ENCODE measurements at regions not wholly inside any gene's neighbourhood (a gene's known extent, or its start where the extent isn't known, plus 50 kb on each side); places are given as distances from the start of the nearest gene placed in this dataset.

DNA sequence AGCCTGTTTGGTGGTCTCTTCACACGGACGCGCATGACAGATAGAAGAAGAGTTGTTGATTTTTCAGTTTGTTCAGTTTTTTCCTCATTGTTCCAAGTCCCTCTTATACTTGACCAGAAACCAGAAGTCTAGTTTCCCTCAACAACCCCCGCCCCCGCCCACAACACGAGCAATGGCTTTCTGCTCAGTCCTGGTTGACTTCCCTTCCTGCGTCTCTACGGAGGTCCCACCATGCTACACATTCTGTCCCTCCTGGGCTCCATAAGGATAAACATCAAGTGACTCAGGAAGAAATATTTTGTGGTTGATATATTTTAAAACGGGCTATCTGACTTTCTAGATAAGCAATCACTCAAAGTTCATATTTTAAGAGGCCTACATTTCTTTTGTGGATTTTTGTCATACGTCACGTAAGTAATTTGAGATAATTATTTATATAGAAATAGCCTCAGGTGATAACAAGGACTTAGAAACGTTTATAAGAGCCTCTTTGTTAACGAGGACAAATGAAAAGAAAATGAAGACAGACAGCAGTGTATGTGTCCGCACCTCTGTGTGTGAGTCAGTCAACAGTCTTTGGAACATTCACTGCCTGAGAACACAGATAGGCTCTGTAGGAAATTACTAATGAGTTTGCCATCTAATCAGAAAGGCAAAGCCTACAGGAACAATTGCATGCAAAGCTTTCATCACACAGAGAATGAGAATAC lies 214.4 kb downstream of the RAP2A start:
- no peaks in the 10 kb centered on the region for H3K27me3 Mint-ChIP-seq
- POLR2A ChIA-PET = no interaction called here
- no peak for DNase-seq

GRCh38 chr13:97648881-97649224 lies 214.9 kb downstream of the RAP2A start:
- DNase-seq (no peak), ATAC-seq (ENCODE audit: low read depth) (no peak)
- intact Hi-C loops (cut with micrococcal nuclease) = no loop called here
- no peaks in the 10 kb centered on the region for H3K4me1 Mint-ChIP-seq
- Histone ChIP-seq H4K20me1 (ENCODE audit: control insufficient read depth, insufficient read depth, low read length, poor library complexity, severe bottlenecking) (no peaks in the 10 kb centered on the region), H3K4me1 (ENCODE audit: control insufficient read depth in 2 of 2, insufficient read depth in 2 of 2, low read length in 2 of 2) (no peaks in the 10 kb centered on the region), H3K27ac (ENCODE audit: low read length in 2 of 2) (no peak overlapping the region), H3K36me3 (replicated peaks in 1 of 2; ENCODE audit: control extremely low read depth in 1 of 2, control insufficient read depth in 1 of 2, extremely low read depth in 1 of 2, insufficient read depth in 2 of 2, low read length in 1 of 2) (no peaks in the 10 kb centered on the region), H3K4me3 (ENCODE audit: control extremely low read depth in 1 of 5, extremely low read depth in 1 of 5, insufficient read depth in 1 of 5, low read depth in 2 of 5, low read length in 4 of 5) (no peak overlapping the region), H2AFZ (ENCODE audit: insufficient read depth, low read depth, low read length, poor library complexity, severe bottlenecking) (no peak overlapping the region), H3K79me2 (ENCODE audit: control insufficient read depth, insufficient read depth, low read length) (no peaks in the 10 kb centered on the region), H3K9me3 (ENCODE audit: control extremely low read depth in 1 of 3, control insufficient read depth in 2 of 3, insufficient read depth in 1 of 3, low read length in 2 of 3) (peaks cover 0 to 3% (median 0%) of the 10 kb centered on the region in 3 donors), H3K27me3 (replicated peaks in 1 of 4; ENCODE audit: control extremely low read depth in 1 of 4, control insufficient read depth in 3 of 4, insufficient read depth in 4 of 4, low read length in 3 of 4) (peaks cover 0 to 3% (median 0%) of the 10 kb centered on the region in 4 experiments), H3K9ac (ENCODE audit: low read length) (no peak overlapping the region), H3K4me2 (replicated peaks; ENCODE audit: low read depth, low read length, poor library complexity, severe bottlenecking) (no peak overlapping the region)
- H3K27me3 Mint-ChIP-seq = no peaks in the 10 kb centered on the region
- no peaks in the 10 kb centered on the region for H3K9me3 Mint-ChIP-seq (ENCODE audit: insufficient read depth)
- no peak for TF ChIP-seq EZH2 (IDR thresholded peaks at IDR 0.05; ENCODE audit: borderline replicate concordance, insufficient read depth, low read depth, low read length, poor library complexity, severe bottlenecking)
- no peak overlapping the region for H3K4me3 Mint-ChIP-seq
- POLR2A ChIA-PET = no interaction called here
- CTCF ChIA-PET = no interaction called here
- no peak overlapping the region for H3K27ac Mint-ChIP-seq

More for the DNA sequence above, 214.4 kb downstream of the RAP2A start:
- H3K27ac ChIP-seq (ENCODE audit: low read length in 2 of 2) = no peak overlapping the region
- no peak overlapping the region for H3K4me3 ChIP-seq (ENCODE audit: control extremely low read depth in 1 of 5, extremely low read depth in 1 of 5, insufficient read depth in 1 of 5, low read depth in 2 of 5, low read length in 4 of 5)
- TF ChIP-seq EZH2 (IDR thresholded peaks at IDR 0.05; ENCODE audit: borderline replicate concordance, insufficient read depth, low read depth, low read length, poor library complexity, severe bottlenecking) (no peak), CTCF (IDR thresholded peaks at IDR 0.05) (no peak)
- peaks cover 0 to under 1% (median 0%) of the 10 kb centered on the region in 3 donors for H3K9me3 ChIP-seq (ENCODE audit: control extremely low read depth in 1 of 3, control insufficient read depth in 2 of 3, insufficient read depth in 1 of 3, low read length in 2 of 3)
- CTCF ChIA-PET = no interaction called here
- Mint-ChIP-seq H3K9me3 (ENCODE audit: insufficient read depth) (no peaks in the 10 kb centered on the region), H3K27ac (no peak overlapping the region), H3K4me3 (no peak overlapping the region), H3K4me1 (no peaks in the 10 kb centered on the region)
- no peaks in the 10 kb centered on the region for H4K20me1 ChIP-seq (ENCODE audit: control insufficient read depth, insufficient read depth, low read length, poor library complexity, severe bottlenecking)
- H3K79me2 ChIP-seq (ENCODE audit: control insufficient read depth, insufficient read depth, low read length) = no peaks in the 10 kb centered on the region
- no peak overlapping the region for H2AFZ ChIP-seq (ENCODE audit: insufficient read depth, low read depth, low read length, poor library complexity, severe bottlenecking)
- no peaks in the 10 kb centered on the region for H3K4me1 ChIP-seq (ENCODE audit: control insufficient read depth in 2 of 2, insufficient read depth in 2 of 2, low read length in 2 of 2)
- ATAC-seq (ENCODE audit: low read depth) = no peak
- intact Hi-C loops (cut with micrococcal nuclease) = no loop called here
- 89% methylated on average over 3 of the region's 14 CpGs for WGBS (ENCODE audit: insufficient coverage)
- H3K4me2 ChIP-seq (replicated peaks; ENCODE audit: low read depth, low read length, poor library complexity, severe bottlenecking) = no peak overlapping the region
- H3K36me3 ChIP-seq (replicated peaks in 1 of 2; ENCODE audit: control extremely low read depth in 1 of 2, control insufficient read depth in 1 of 2, extremely low read depth in 1 of 2, insufficient read depth in 2 of 2, low read length in 1 of 2) = no peaks in the 10 kb centered on the region
- H3K9ac ChIP-seq (ENCODE audit: low read length) = no peak overlapping the region
- peaks cover 0 to 3% (median 0%) of the 10 kb centered on the region in 4 experiments for H3K27me3 ChIP-seq (replicated peaks in 1 of 4; ENCODE audit: control extremely low read depth in 1 of 4, control insufficient read depth in 3 of 4, insufficient read depth in 4 of 4, low read length in 3 of 4)

All from B cell (primary cell).